MM.1S (cell line): ENCODE measurements at regions not wholly inside any gene's neighbourhood (a gene's known extent, or its start where the extent isn't known, plus 50 kb on each side); places are given as distances from the start of the nearest gene placed in this dataset.
"Not testable (repeated sequence)": the region's sequence is repeated elsewhere in the genome, so short reads cannot be mapped to it uniquely, and the experiment has no call there.

Experiments
- DNase-seq: peaks from one replicate; pipeline ENCODE4 v3.0.0-alpha.2; 2015
- H2AFZ ChIP-seq: fragments of 300-600 bp; sonication (generic); 2 replicates; pipeline ENCODE4 v1.6.0; 2016; ENCODE audit warnings: antibody characterized with exemption, low read length
- H3F3A ChIP-seq: fragments of 300-600 bp; sonication (generic); 2 replicates; pipeline ENCODE4 v1.6.1; 2016; ENCODE audit warnings: mild to moderate bottlenecking, antibody characterized with exemption, low read length, moderate library complexity, mixed read lengths; ENCODE audit not compliant: insufficient read depth
- H3K27ac ChIP-seq: fragments of 300-600 bp; sonication (generic); 2 replicates; pipeline ENCODE4 v1.5.1; 2016; ENCODE audit warnings: mild to moderate bottlenecking, low read length
- H3K27me3 ChIP-seq: fragments of 300-600 bp; sonication (generic); replicated peaks from 2 replicates; pipeline ENCODE4 v1.6.0; 2016; ENCODE audit warnings: low read length; ENCODE audit not compliant: insufficient read depth
- H3K36me3 ChIP-seq: fragments of 300-600 bp; sonication (generic); replicated peaks from 2 replicates; pipeline ENCODE4 v1.6.1; 2016; ENCODE audit warnings: mild to moderate bottlenecking, low read length, mixed read lengths; ENCODE audit not compliant: insufficient read depth
- H3K4me1 ChIP-seq: fragments of 300-600 bp; sonication (generic); 2 replicates; pipeline ENCODE4 v1.6.1; 2016; ENCODE audit warnings: low read length, mixed read lengths
- H3K4me2 ChIP-seq: fragments of 300-600 bp; sonication (generic); 2 replicates; pipeline ENCODE4 v1.6.0; 2016; ENCODE audit warnings: low read depth, low read length
- H3K4me3 ChIP-seq: fragments of 300-600 bp; sonication (generic); 2 replicates; pipeline ENCODE4 v1.5.1; 2016; ENCODE audit warnings: low read length, mixed read lengths
- H3K79me2 ChIP-seq: fragments of 300-600 bp; sonication (generic); 2 replicates; pipeline ENCODE4 v1.6.1; 2016; ENCODE audit warnings: mixed run types, low read length, mixed read lengths
- H3K9ac ChIP-seq: fragments of 300-600 bp; sonication (generic); 2 replicates; pipeline ENCODE4 v1.6.1; 2016; ENCODE audit warnings: low read length, mixed read lengths
- H3K9me2 ChIP-seq: fragments of 300-600 bp; sonication (generic); replicated peaks from 2 replicates; pipeline ENCODE4 v1.6.1; 2016; ENCODE audit warnings: mild to moderate bottlenecking, low read length, mixed read lengths; ENCODE audit not compliant: insufficient read depth
- H3K9me3 ChIP-seq: fragments of 300-600 bp; sonication (generic); replicated peaks from 2 replicates; pipeline ENCODE4 v1.6.1; 2016; ENCODE audit warnings: mild to moderate bottlenecking, low read length, mixed read lengths; ENCODE audit not compliant: insufficient read depth
- H4K20me1 ChIP-seq: fragments of 300-600 bp; sonication (generic); 2 replicates; pipeline ENCODE4 v1.6.1; 2016; ENCODE audit warnings: mild to moderate bottlenecking, low read length, moderate library complexity, mixed read lengths; ENCODE audit not compliant: insufficient read depth
- CTCF ChIP-seq: fragments of 300-600 bp; sonication (generic); IDR thresholded peaks from 2 replicates; pipeline ENCODE4 v1.5.1; 2016; ENCODE audit warnings: antibody characterized with exemption, low read length, mixed read lengths
- EZH2 ChIP-seq: fragments of 300-600 bp; sonication (generic); optimal IDR thresholded peaks from 2 replicates; pipeline ENCODE3; 2017; ENCODE audit warnings: low read depth, mild to moderate bottlenecking, antibody characterized with exemption, low read length, mixed read lengths
- EZH2phosphoT487 ChIP-seq: fragments of 300-600 bp; sonication (generic); IDR thresholded peaks from 2 replicates; pipeline ENCODE4 v1.6.1; 2018; ENCODE audit warnings: antibody characterized with exemption, low read length

DNA sequence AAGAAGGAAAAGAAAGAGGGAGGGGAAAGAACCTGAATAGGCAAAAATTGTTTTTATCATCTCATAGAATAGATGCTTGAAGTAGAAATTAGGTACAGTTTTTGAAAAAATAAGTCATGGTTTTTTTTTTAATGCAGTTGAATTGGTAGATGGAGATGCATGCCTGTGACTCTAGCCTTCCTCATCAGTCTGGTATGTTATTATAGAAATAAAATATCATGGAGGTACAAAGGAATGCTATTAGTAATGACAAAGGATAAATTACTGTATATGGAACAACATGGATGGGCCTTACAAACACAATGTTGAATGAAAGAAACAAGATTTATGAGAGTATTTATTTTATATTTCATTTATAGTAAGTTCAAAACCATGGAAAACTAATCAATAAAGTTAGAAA, 162.4 kb upstream of the GALNT15 start:
- Histone ChIP-seq H3K4me2 (no peak overlapping the region), H2AFZ (no peak overlapping the region), H4K20me1 (no peaks in the 10 kb centered on the region), H3K9ac (no peak overlapping the region), H3K9me3 (no peaks in the 10 kb centered on the region), H3K27ac (no peak overlapping the region), H3K36me3 (no peaks in the 10 kb centered on the region), H3K9me2 (no peaks in the 10 kb centered on the region), H3K79me2 (no peaks in the 10 kb centered on the region), H3F3A (no peaks in the 10 kb centered on the region), H3K27me3 (no peaks in the 10 kb centered on the region), H3K4me3 (no peak overlapping the region), H3K4me1 (no peaks in the 10 kb centered on the region)
- TF ChIP-seq EZH2 (no peak), CTCF (no peak), EZH2phosphoT487 (no peak)
- DNase-seq = no peak

DNA sequence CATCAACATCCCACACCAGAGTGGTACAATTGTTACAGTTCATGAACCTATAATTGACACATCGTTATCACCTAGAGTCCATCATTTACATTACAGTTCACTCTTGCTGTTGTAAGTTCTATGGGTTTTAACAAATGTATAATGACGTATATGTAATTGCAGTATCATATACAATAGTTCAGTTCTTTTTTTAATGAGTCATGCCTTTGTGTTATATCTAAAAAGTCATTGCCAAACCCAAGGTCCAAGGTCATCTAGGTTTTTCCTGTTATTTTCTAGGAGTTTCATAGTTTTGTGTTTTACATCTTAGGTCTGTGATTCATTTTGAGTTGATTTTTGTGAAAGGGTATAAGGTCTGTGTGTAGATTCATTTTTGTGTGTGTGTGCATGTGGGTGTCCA, 160.9 kb upstream of the GALNT15 start:
- no peak overlapping the region for H3K27ac ChIP-seq
- TF ChIP-seq CTCF (no peak), EZH2 (no peak), EZH2phosphoT487 (no peak)

DNA sequence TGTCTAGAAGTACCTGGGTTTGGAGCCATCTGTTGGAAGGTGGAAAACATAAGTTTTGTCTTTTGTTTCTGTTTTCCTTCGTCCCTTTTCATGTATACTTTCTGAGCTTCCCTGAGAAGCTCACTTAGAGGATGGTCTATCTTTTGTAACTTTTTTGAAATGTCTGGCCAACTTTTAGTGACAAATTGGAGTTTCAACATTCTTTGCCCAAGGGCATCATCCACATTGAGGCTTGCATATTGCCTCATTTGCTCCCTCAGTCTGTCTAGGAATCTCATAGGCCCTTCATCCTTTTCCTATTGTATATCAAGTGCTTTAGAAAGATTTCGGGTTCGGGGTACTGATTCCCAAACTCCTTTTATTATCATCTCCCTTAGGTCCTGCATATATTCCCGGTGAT, 152.7 kb upstream of the GALNT15 start:
- DNase-seq, H2AFZ ChIP-seq, H3K36me3 ChIP-seq, H3K27me3 ChIP-seq, H3K9me2 ChIP-seq, H3K4me2 ChIP-seq, H4K20me1 ChIP-seq, H3K4me3 ChIP-seq, H3K27ac ChIP-seq, H3K9ac ChIP-seq, H3K9me3 ChIP-seq, H3F3A ChIP-seq, H3K79me2 ChIP-seq, H3K4me1 ChIP-seq: not testable (repeated sequence)

More for the DNA sequence above, 160.9 kb upstream of the GALNT15 start:
- H3F3A ChIP-seq = no peaks in the 10 kb centered on the region
- H3K79me2 ChIP-seq = no peaks in the 10 kb centered on the region
- DNase-seq = no peak
- H3K9me2 ChIP-seq = no peaks in the 10 kb centered on the region
- H3K9me3 ChIP-seq = no peaks in the 10 kb centered on the region
- H3K4me3 ChIP-seq = no peak overlapping the region
- no peak overlapping the region for H3K9ac ChIP-seq
- H3K36me3 ChIP-seq = no peaks in the 10 kb centered on the region
- no peaks in the 10 kb centered on the region for H3K27me3 ChIP-seq
- no peak overlapping the region for H2AFZ ChIP-seq
- H4K20me1 ChIP-seq = no peaks in the 10 kb centered on the region
- no peaks in the 10 kb centered on the region for H3K4me1 ChIP-seq
- no peak overlapping the region for H3K4me2 ChIP-seq

GRCh38 chr3:16023881-16024280, 150.6 kb upstream of the GALNT15 start:
- not testable (repeated sequence) for H3K9me3 ChIP-seq, H3K9ac ChIP-seq, H4K20me1 ChIP-seq, H3K4me2 ChIP-seq, H3K4me1 ChIP-seq, H3K36me3 ChIP-seq, H3K79me2 ChIP-seq, H3K4me3 ChIP-seq, H3K27me3 ChIP-seq, DNase-seq, H3K9me2 ChIP-seq, H3K27ac ChIP-seq, H2AFZ ChIP-seq, H3F3A ChIP-seq
